Liver (tissue), 8 donors: ENCODE measurements at regions not wholly inside any gene's neighbourhood (a gene's known extent, or its start where the extent isn't known, plus 50 kb on each side); places are given as distances from the start of the nearest gene placed in this dataset.

Experiments used
- DNase-seq: peaks from one replicate; pipeline ENCODE4 v3.0.0-alpha.2; 2017; ENCODE audit warnings: low spot score
- H3K27ac ChIP-seq, 2 donors: one replicate each; pipeline ENCODE4 v1.7.0; 2013; ENCODE audit warnings: inconsistent platforms in 2 of 2, low read length in 2 of 2, control low read depth in 1 of 2, low read depth in 1 of 2, mild to moderate bottlenecking in 1 of 2
- H3K27me3 ChIP-seq, 4 donors: one replicate each; pipeline versions ENCODE4 v1.6.1 to v1.7.0; 2013; ENCODE audit warnings: low read length in 3 of 4, inconsistent platforms in 1 of 4, mild to moderate bottlenecking in 1 of 4, moderate library complexity in 1 of 4; ENCODE audit not compliant: control insufficient read depth in 4 of 4, insufficient read depth in 4 of 4
- H3K36me3 ChIP-seq, 4 donors: one replicate each; pipeline versions ENCODE4 v1.6.1 to v1.7.0; 2013; ENCODE audit warnings: low read length in 3 of 4, mild to moderate bottlenecking in 3 of 4, low read depth in 1 of 4, moderate library complexity in 1 of 4; ENCODE audit not compliant: control insufficient read depth in 4 of 4, insufficient read depth in 3 of 4
- H3K4me1 ChIP-seq, 4 donors: one replicate each; pipeline versions ENCODE4 v1.6.1 to v1.7.0; 2013; ENCODE audit warnings: low read length in 3 of 4, mild to moderate bottlenecking in 3 of 4, moderate library complexity in 1 of 4; ENCODE audit not compliant: control insufficient read depth in 4 of 4, insufficient read depth in 4 of 4
- H3K4me3 ChIP-seq, 3 donors: one replicate each; pipeline versions ENCODE4 v1.6.1 to v1.7.0; 2013; ENCODE audit warnings: low read length in 3 of 3, control low read depth in 1 of 3, low read depth in 1 of 3, mild to moderate bottlenecking in 1 of 3
- H3K9ac ChIP-seq, 2 donors: one replicate each; pipeline ENCODE4 v1.7.0; 2013; ENCODE audit warnings: low read length in 2 of 2, mild to moderate bottlenecking in 2 of 2, moderate library complexity in 2 of 2, control low read depth in 1 of 2, low read depth in 1 of 2
- H3K9me3 ChIP-seq, 4 donors: one replicate each; pipeline versions ENCODE4 v1.6.1 to v1.7.0; 2013; ENCODE audit warnings: low read length in 3 of 4; ENCODE audit not compliant: control insufficient read depth in 4 of 4
- EGR1 ChIP-seq, 2 donors: IDR thresholded peaks; 2 replicates each; pipeline ENCODE4 v1.6.1; 2016 to 2018; ENCODE audit warnings: antibody characterized with exemption in 2 of 2, low read depth in 2 of 2
- FOXA1 ChIP-seq: IDR thresholded peaks from 2 replicates; pipeline ENCODE4 v1.6.1; 2016; ENCODE audit warnings: antibody characterized with exemption
- FOXA2 ChIP-seq: IDR thresholded peaks from 2 replicates; pipeline ENCODE4 v1.6.1; 2016; ENCODE audit warnings: antibody characterized with exemption
- GABPA ChIP-seq, 2 donors: IDR thresholded peaks in 1 of 2; conservative IDR thresholded peaks in 1 of 2; 2 replicates each; pipeline ENCODE4 v1.6.1; 2016; ENCODE audit warnings: antibody characterized with exemption in 2 of 2, mild to moderate bottlenecking in 1 of 2, moderate library complexity in 1 of 2
- HNF4A ChIP-seq, 2 donors: conservative IDR thresholded peaks; 2 replicates each; pipeline ENCODE4 v1.6.1; 2016; ENCODE audit warnings: antibody characterized with exemption in 2 of 2, mild to moderate bottlenecking in 2 of 2
- HNF4G ChIP-seq: IDR thresholded peaks from 2 replicates; pipeline ENCODE4 v1.6.1; 2016; ENCODE audit warnings: antibody characterized with exemption
- JUND ChIP-seq, 2 donors: IDR thresholded peaks; 2 replicates each; pipeline ENCODE4 v1.6.1; 2016; ENCODE audit warnings: antibody characterized with exemption in 2 of 2
- NR2F2 ChIP-seq: IDR thresholded peaks from 2 replicates; pipeline ENCODE4 v1.6.1; 2016; ENCODE audit warnings: antibody characterized with exemption
- RAD21 ChIP-seq, 2 donors: IDR thresholded peaks; 2 replicates each; pipeline ENCODE4 v1.6.1; 2016; ENCODE audit warnings: antibody characterized with exemption in 2 of 2, mild to moderate bottlenecking in 2 of 2
- RXRA ChIP-seq, 2 donors: IDR thresholded peaks; 2 replicates each; pipeline ENCODE4 v1.6.1; 2017 to 2018; ENCODE audit warnings: antibody characterized with exemption in 2 of 2, mild to moderate bottlenecking in 1 of 2
- SP1 ChIP-seq: IDR thresholded peaks from 2 replicates; pipeline ENCODE4 v1.6.1; 2018; ENCODE audit warnings: antibody characterized with exemption, mild to moderate bottlenecking
- TAF1 ChIP-seq: conservative IDR thresholded peaks from 2 replicates; pipeline ENCODE4 v1.6.1; 2016; ENCODE audit warnings: antibody characterized with exemption, mild to moderate bottlenecking
- YY1 ChIP-seq: IDR thresholded peaks from 2 replicates; pipeline ENCODE4 v1.6.1; 2016; ENCODE audit warnings: antibody characterized with exemption, mild to moderate bottlenecking
- WGBS: extraction: QIAGEN DNeasy Blood & Tissue Kit; methylation state at CpG from one replicate; pipeline ENCODE4 v1.1.7; 2013; 5-methylcytosine and 5-hydroxymethylcytosine counted together
- TF ChIP-seq, protein P1 (sequence below): IDR thresholded peaks from 2 replicates; pipeline ENCODE4 v1.6.1; 2016; ENCODE audit warnings: antibody characterized with exemption, mild to moderate bottlenecking
- TF ChIP-seq, protein P2 (sequence below): IDR thresholded peaks from 2 replicates; pipeline ENCODE4 v1.6.1; 2016; ENCODE audit warnings: antibody characterized with exemption
- TF ChIP-seq, protein P3 (sequence below): IDR thresholded peaks from 2 replicates; pipeline ENCODE4 v1.6.1; 2016; ENCODE audit warnings: antibody characterized with exemption
- TF ChIP-seq, protein P4 (sequence below): fragments of 150-350 bp; IDR thresholded peaks from 2 replicates; pipeline ENCODE4 v1.5.1; 2017; ENCODE audit warnings: improper control_type of control experiment, low read depth, low read length; ENCODE audit not compliant: missing input control
- TF ChIP-seq, protein P5 (sequence below): IDR thresholded peaks from 2 replicates; pipeline ENCODE4 v1.6.1; 2016; ENCODE audit warnings: antibody characterized with exemption
- donor health status: healthy.
- donor health status: healthy.
- donor health status: healthy.
- donor health status: healthy.
- donor health status: healthy.

DNA sequence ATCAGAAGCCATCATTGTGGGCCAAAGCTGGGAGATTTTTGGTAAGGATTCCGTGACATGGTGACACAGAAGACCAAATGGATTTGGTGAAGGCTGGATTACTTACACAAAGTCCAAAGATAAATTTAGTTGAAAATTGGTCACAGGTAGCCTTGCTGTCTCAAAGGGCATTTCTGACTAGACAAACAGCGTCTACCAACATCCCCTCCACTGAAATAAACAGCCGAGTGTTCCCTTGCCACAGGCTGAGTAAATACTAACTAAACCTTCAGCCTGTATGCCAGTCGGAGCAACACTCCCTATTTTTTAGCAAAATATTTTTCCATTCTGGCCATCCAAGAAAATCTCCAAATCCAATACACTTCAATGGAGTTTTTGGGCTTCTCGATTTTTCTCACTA, 279.9 kb upstream of the CITED2 start:
- no peaks in the 10 kb centered on the region for H3K9me3 ChIP-seq
- peak overlapping the region in 1 of 2 donors; percentile 16 for H3K9ac ChIP-seq
- TF ChIP-seq HNF4G (peak; percentile 10), SP1 (peak; percentile 80), RXRA (IDR thresholded peaks at IDR 0.05) (peak in 1 of 2 donors; percentile 54), YY1 (peak; percentile 88), FOXA2 (peak; percentile 77), FOXA1 (peak; percentile 74), TAF1 (peak; percentile 77), RAD21 (IDR thresholded peaks at IDR 0.05) (peak; percentile 50 to 56), NR2F2 (no peak), JUND (IDR thresholded peaks at IDR 0.05) (peak in 1 of 2 donors; percentile 50), EGR1 (IDR thresholded peaks at IDR 0.05; ENCODE audit: low read depth in 2 of 2) (peak in 1 of 2 donors; percentile 36), GABPA (IDR thresholded peaks at IDR 0.05 in 1 of 2, conservative IDR thresholded peaks at IDR 0.05 in 1 of 2) (peak in 1 of 2 donors; percentile 27), HNF4A (conservative IDR thresholded peaks at IDR 0.05) (peak; percentile 69 to 73)
- TF ChIP-seq, protein P1, sequence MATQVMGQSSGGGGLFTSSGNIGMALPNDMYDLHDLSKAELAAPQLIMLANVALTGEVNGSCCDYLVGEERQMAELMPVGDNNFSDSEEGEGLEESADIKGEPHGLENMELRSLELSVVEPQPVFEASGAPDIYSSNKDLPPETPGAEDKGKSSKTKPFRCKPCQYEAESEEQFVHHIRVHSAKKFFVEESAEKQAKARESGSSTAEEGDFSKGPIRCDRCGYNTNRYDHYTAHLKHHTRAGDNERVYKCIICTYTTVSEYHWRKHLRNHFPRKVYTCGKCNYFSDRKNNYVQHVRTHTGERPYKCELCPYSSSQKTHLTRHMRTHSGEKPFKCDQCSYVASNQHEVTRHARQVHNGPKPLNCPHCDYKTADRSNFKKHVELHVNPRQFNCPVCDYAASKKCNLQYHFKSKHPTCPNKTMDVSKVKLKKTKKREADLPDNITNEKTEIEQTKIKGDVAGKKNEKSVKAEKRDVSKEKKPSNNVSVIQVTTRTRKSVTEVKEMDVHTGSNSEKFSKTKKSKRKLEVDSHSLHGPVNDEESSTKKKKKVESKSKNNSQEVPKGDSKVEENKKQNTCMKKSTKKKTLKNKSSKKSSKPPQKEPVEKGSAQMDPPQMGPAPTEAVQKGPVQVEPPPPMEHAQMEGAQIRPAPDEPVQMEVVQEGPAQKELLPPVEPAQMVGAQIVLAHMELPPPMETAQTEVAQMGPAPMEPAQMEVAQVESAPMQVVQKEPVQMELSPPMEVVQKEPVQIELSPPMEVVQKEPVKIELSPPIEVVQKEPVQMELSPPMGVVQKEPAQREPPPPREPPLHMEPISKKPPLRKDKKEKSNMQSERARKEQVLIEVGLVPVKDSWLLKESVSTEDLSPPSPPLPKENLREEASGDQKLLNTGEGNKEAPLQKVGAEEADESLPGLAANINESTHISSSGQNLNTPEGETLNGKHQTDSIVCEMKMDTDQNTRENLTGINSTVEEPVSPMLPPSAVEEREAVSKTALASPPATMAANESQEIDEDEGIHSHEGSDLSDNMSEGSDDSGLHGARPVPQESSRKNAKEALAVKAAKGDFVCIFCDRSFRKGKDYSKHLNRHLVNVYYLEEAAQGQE: peak; percentile 69
- TF ChIP-seq, protein P2, sequence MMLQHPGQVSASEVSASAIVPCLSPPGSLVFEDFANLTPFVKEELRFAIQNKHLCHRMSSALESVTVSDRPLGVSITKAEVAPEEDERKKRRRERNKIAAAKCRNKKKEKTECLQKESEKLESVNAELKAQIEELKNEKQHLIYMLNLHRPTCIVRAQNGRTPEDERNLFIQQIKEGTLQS: no peak
- TF ChIP-seq, protein P3, sequence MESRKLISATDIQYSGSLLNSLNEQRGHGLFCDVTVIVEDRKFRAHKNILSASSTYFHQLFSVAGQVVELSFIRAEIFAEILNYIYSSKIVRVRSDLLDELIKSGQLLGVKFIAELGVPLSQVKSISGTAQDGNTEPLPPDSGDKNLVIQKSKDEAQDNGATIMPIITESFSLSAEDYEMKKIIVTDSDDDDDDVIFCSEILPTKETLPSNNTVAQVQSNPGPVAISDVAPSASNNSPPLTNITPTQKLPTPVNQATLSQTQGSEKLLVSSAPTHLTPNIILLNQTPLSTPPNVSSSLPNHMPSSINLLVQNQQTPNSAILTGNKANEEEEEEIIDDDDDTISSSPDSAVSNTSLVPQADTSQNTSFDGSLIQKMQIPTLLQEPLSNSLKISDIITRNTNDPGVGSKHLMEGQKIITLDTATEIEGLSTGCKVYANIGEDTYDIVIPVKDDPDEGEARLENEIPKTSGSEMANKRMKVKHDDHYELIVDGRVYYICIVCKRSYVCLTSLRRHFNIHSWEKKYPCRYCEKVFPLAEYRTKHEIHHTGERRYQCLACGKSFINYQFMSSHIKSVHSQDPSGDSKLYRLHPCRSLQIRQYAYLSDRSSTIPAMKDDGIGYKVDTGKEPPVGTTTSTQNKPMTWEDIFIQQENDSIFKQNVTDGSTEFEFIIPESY: peak; percentile 73
- TF ChIP-seq, protein P4, sequence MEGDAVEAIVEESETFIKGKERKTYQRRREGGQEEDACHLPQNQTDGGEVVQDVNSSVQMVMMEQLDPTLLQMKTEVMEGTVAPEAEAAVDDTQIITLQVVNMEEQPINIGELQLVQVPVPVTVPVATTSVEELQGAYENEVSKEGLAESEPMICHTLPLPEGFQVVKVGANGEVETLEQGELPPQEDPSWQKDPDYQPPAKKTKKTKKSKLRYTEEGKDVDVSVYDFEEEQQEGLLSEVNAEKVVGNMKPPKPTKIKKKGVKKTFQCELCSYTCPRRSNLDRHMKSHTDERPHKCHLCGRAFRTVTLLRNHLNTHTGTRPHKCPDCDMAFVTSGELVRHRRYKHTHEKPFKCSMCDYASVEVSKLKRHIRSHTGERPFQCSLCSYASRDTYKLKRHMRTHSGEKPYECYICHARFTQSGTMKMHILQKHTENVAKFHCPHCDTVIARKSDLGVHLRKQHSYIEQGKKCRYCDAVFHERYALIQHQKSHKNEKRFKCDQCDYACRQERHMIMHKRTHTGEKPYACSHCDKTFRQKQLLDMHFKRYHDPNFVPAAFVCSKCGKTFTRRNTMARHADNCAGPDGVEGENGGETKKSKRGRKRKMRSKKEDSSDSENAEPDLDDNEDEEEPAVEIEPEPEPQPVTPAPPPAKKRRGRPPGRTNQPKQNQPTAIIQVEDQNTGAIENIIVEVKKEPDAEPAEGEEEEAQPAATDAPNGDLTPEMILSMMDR: no peak
- TF ChIP-seq, protein P5, sequence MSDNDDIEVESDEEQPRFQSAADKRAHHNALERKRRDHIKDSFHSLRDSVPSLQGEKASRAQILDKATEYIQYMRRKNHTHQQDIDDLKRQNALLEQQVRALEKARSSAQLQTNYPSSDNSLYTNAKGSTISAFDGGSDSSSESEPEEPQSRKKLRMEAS: peak; percentile 45
- no peaks in the 10 kb centered on the region for H3K27me3 ChIP-seq
- H3K4me1 ChIP-seq: peaks cover 3 to 32% (median 18%) of the 10 kb centered on the region in 4 donors
- H3K27ac ChIP-seq: peak overlapping the region; percentile 81 to 82
- WGBS: 33% methylated on average over 5 of the region's 5 CpGs
- no peak overlapping the region for H3K4me3 ChIP-seq
- no peaks in the 10 kb centered on the region for H3K36me3 ChIP-seq
- DNase-seq: no peak
